ENCODE measurements at regions not wholly inside any gene's neighbourhood (a gene's known extent, or its start where the extent isn't known, plus 50 kb on each side); places are given as distances from the start of the nearest gene placed in this dataset.

DNA sequence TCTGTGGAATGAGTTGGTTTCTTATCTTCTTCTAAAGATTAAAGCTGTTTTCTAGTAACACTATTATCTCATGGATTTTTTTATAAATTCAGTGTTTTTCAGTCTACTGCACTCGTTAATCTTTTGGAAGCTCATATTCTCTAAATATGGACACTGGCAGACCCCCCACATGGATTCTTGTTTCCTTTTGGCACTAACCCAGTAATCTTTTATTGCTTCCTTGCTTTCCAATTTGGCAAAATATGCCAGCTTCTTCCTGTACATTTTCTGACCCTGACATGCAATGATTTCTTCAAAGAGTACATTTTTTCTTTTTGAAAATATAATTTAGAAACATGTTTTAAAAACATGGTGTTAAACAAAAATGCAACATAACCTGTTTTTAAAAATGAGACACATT is 474.2 kb upstream of the FTMT start:
- Histone ChIP-seq H3K4me2 (no peak overlapping the region), H4K20me1 (ENCODE audit: insufficient read depth) (no peaks in the 10 kb centered on the region), H3K9me3 (no peaks in the 10 kb centered on the region), H3K4me1 (ENCODE audit: control insufficient read depth in 1 of 2, insufficient read depth in 2 of 2, low read depth in 1 of 2, low read length in 1 of 2) (peaks cover 0 to 10% of the 10 kb centered on the region in 2 experiments; a peak in 2 of 4 replicates), H2AFZ (ENCODE audit: low read depth) (0 out of 2 replicates have a peak overlapping the region, but pooled peaks have one; percentile 63), H3F3A (replicated peaks; ENCODE audit: insufficient read depth) (no peaks in the 10 kb centered on the region), H3K27ac (ENCODE audit: low read depth in 2 of 2, low read length in 1 of 2) (no peak overlapping the region), H3K4me3 (ENCODE audit: low read depth in 2 of 2, low read length in 1 of 2) (no peak overlapping the region), H3K36me3 (replicated peaks in 1 of 2; ENCODE audit: control insufficient read depth in 1 of 2, insufficient read depth in 2 of 2, low read length in 1 of 2) (no peaks in the 10 kb centered on the region), H3K9me2 (no peaks in the 10 kb centered on the region), H3K9ac (no peak overlapping the region), H3K79me2 (ENCODE audit: insufficient read depth) (no peaks in the 10 kb centered on the region), H3K27me3 (ENCODE audit: insufficient read depth) (no peaks in the 10 kb centered on the region)
- CTCF ChIA-PET: interaction anchor here (0.8 kb wide), 1 partner anchor 45 kb away, joined by 3 read pairs; no protein-coding TSS in a partner anchor
- TF ChIP-seq RXRA (IDR thresholded peaks at IDR 0.05; ENCODE audit: borderline replicate concordance, low read depth) (no peak), NFIC (IDR thresholded peaks at IDR 0.05; ENCODE audit: borderline replicate concordance) (peak; percentile 16; the same call in 1 of the 2 replicates), RAD21 (IDR thresholded peaks at IDR 0.05; ENCODE audit: low read length) (no peak), TEAD4 (IDR thresholded peaks at IDR 0.05; ENCODE audit: borderline replicate concordance, insufficient read depth) (no peak)
- TF ChIP-seq, protein P1, sequence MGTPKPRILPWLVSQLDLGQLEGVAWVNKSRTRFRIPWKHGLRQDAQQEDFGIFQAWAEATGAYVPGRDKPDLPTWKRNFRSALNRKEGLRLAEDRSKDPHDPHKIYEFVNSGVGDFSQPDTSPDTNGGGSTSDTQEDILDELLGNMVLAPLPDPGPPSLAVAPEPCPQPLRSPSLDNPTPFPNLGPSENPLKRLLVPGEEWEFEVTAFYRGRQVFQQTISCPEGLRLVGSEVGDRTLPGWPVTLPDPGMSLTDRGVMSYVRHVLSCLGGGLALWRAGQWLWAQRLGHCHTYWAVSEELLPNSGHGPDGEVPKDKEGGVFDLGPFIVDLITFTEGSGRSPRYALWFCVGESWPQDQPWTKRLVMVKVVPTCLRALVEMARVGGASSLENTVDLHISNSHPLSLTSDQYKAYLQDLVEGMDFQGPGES (IDR thresholded peaks at IDR 0.05; ENCODE audit: low read depth, low read length): no peak
- TF ChIP-seq, protein P2, sequence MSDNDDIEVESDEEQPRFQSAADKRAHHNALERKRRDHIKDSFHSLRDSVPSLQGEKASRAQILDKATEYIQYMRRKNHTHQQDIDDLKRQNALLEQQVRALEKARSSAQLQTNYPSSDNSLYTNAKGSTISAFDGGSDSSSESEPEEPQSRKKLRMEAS (IDR thresholded peaks at IDR 0.05; ENCODE audit: low read depth): no peak
- POLR2A ChIA-PET: no interaction called here
- 17% methylated on average over 1 of the region's 1 CpG for WGBS (ENCODE audit: low lambda C conversion rate)
- DNase-seq: no peak

- ChIA-PET POLR2A (no interaction called here), CTCF (no interaction called here)
- Histone ChIP-seq H3K36me3 (replicated peaks in 1 of 2; ENCODE audit: control insufficient read depth in 1 of 2, insufficient read depth in 2 of 2, low read length in 1 of 2) (no peaks in the 10 kb centered on the region), H3K27me3 (ENCODE audit: insufficient read depth) (no peaks in the 10 kb centered on the region), H3K9ac (no peak overlapping the region), H3K4me3 (ENCODE audit: low read depth in 2 of 2, low read length in 1 of 2) (no peak overlapping the region), H2AFZ (ENCODE audit: low read depth) (no peak overlapping the region), H3K9me3 (no peaks in the 10 kb centered on the region), H3K27ac (ENCODE audit: low read depth in 2 of 2, low read length in 1 of 2) (no peak overlapping the region), H4K20me1 (ENCODE audit: insufficient read depth) (no peaks in the 10 kb centered on the region), H3K9me2 (no peaks in the 10 kb centered on the region; the same call in 1 of the 2 replicates), H3K79me2 (ENCODE audit: insufficient read depth) (no peaks in the 10 kb centered on the region), H3F3A (replicated peaks; ENCODE audit: insufficient read depth) (no peaks in the 10 kb centered on the region), H3K4me1 (ENCODE audit: control insufficient read depth in 1 of 2, insufficient read depth in 2 of 2, low read depth in 1 of 2, low read length in 1 of 2) (peaks cover 0 to 10% of the 10 kb centered on the region in 2 experiments; a peak in 2 of 4 replicates), H3K4me2 (no peak overlapping the region)
- WGBS (ENCODE audit: low lambda C conversion rate): 96% methylated on average over 3 of the region's 3 CpGs
- no peak for TF ChIP-seq RXRA (IDR thresholded peaks at IDR 0.05; ENCODE audit: borderline replicate concordance, low read depth)
- no peak for TF ChIP-seq NFIC (IDR thresholded peaks at IDR 0.05; ENCODE audit: borderline replicate concordance)
- no peak for TF ChIP-seq USF2 (IDR thresholded peaks at IDR 0.05; ENCODE audit: borderline replicate concordance, low read depth, low read length)
- TF ChIP-seq SMC3 (IDR thresholded peaks at IDR 0.05; ENCODE audit: low read depth, low read length): no peak
- no peak for TF ChIP-seq TEAD4 (IDR thresholded peaks at IDR 0.05; ENCODE audit: borderline replicate concordance, insufficient read depth)
- TF ChIP-seq FOXM1 (IDR thresholded peaks at IDR 0.05; ENCODE audit: low read depth): no peak
- no peak for TF ChIP-seq RAD21 (IDR thresholded peaks at IDR 0.05; ENCODE audit: low read length)
- no peak for TF ChIP-seq TCF12 (IDR thresholded peaks at IDR 0.05)
- TF ChIP-seq CTCF (IDR thresholded peaks at IDR 0.05): no peak
- DNase-seq: no peak
These were observed 473.6 kb upstream of the FTMT start for GRCh38 chr5:121378046-121378445.

All from SK-N-SH (cell line).